ENCODE measurements at regions not wholly inside any gene's neighbourhood (a gene's known extent, or its start where the extent isn't known, plus 50 kb on each side); places are given as distances from the start of the nearest gene placed in this dataset.

DNA sequence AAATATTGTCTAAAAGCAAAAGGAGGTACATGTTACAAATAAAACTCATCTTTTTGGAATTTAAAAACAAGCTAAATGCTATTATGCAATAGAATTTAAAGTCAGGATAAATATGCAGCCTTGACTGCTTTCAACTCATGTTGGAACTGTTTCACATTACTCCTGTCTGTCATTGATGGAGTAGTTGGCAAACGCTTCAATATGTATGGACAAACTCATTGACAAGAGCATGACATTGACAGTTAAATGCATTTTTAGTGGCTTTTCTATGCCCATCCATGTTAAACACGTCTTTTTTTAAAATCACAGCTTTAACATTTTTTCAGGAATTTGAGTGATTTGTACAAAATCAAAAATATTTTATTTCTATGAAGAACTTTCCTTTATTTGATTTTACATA lies 1560.5 kb downstream of the KCNT2 start:
- TF ChIP-seq POLR2A (IDR thresholded peaks at IDR 0.05; ENCODE audit: low read depth, low read length) = no peak
- TF ChIP-seq POLR2AphosphoS5 (IDR thresholded peaks at IDR 0.05; ENCODE audit: low read depth, low read length) = no peak
- no peak for TF ChIP-seq PAX5 (IDR thresholded peaks at IDR 0.05; ENCODE audit: insufficient read depth, low read length, severe bottlenecking)
- no peak for TF ChIP-seq SPI1 (IDR thresholded peaks at IDR 0.05; ENCODE audit: low read depth, low read length)
- TF ChIP-seq TAF1 (IDR thresholded peaks at IDR 0.05; ENCODE audit: low read depth, low read length) = no peak
